ENCODE measurements at regions not wholly inside any gene's neighbourhood (a gene's known extent, or its start where the extent isn't known, plus 50 kb on each side); places are given as distances from the start of the nearest gene placed in this dataset.

GRCh38 chr3:72309661-72310418 is 524.9 kb upstream of the PROK2 start (continued):
- TF ChIP-seq IRF3 (IDR thresholded peaks at IDR 0.05; ENCODE audit: low read depth, low read length): no peak
- TF ChIP-seq TAF1 (IDR thresholded peaks at IDR 0.05; ENCODE audit: borderline replicate concordance, low read depth, low read length): no peak
- TF ChIP-seq NRF1 (IDR thresholded peaks at IDR 0.05; ENCODE audit: low read depth, low read length): no peak
- TF ChIP-seq POLR2AphosphoS5 (IDR thresholded peaks at IDR 0.05; ENCODE audit: low read depth, low read length): no peak
- TF ChIP-seq GATA2 (CRISPR knock-in tag; IDR thresholded peaks at IDR 0.05): no peak
- no peak for TF ChIP-seq EP300 (IDR thresholded peaks at IDR 0.05; ENCODE audit: borderline replicate concordance in 1 of 2, low read depth in 1 of 2, low read length in 1 of 2)
- no peak for TF ChIP-seq FOXJ3 (CRISPR knock-in tag; IDR thresholded peaks at IDR 0.05)
- TF ChIP-seq USF1 (IDR thresholded peaks at IDR 0.05; ENCODE audit: borderline replicate concordance, low read depth): no peak
- no peak for TF ChIP-seq RFX5 (IDR thresholded peaks at IDR 0.05; ENCODE audit: low read length)
- no peak for TF ChIP-seq RXRA (IDR thresholded peaks at IDR 0.05; ENCODE audit: borderline replicate concordance, low read depth)
- no peak for TF ChIP-seq MEF2A (IDR thresholded peaks at IDR 0.05; ENCODE audit: borderline replicate concordance, low read depth)

- no peaks in the 10 kb centered on the region for H3K79me2 ChIP-seq (ENCODE audit: insufficient read depth)
- 88% methylated on average over 2 of the region's 2 CpGs for WGBS (ENCODE audit: low lambda C conversion rate)
- H3K9ac ChIP-seq: no peak overlapping the region
- no peak overlapping the region for H3K4me2 ChIP-seq
- H3K9me3 ChIP-seq: no peaks in the 10 kb centered on the region
- no peak overlapping the region for H2AFZ ChIP-seq (ENCODE audit: low read depth)
- no peak overlapping the region for H3K27ac ChIP-seq (ENCODE audit: low read depth in 2 of 2, low read length in 1 of 2)
- no peak for DNase-seq
- TF ChIP-seq TCF12 (IDR thresholded peaks at IDR 0.05): no peak
- TF ChIP-seq CTCF (IDR thresholded peaks at IDR 0.05): no peak
- TF ChIP-seq NRF1 (IDR thresholded peaks at IDR 0.05; ENCODE audit: low read depth, low read length): no peak
- H3K9me2 ChIP-seq: no peaks in the 10 kb centered on the region
- peaks cover 4 to 45% of the 10 kb centered on the region in 2 experiments; a peak in 2 of 4 replicates for H3K4me1 ChIP-seq (ENCODE audit: control insufficient read depth in 1 of 2, insufficient read depth in 2 of 2, low read depth in 1 of 2, low read length in 1 of 2)
- CTCF ChIA-PET: interaction anchor here (0.9 to 1.5 kb wide), 4 partner anchors 9 to 513 kb away, joined by 3 read pairs; no protein-coding TSS in a partner anchor
- POLR2A ChIA-PET: no interaction called here
- H3K36me3 ChIP-seq (replicated peaks in 1 of 2; ENCODE audit: control insufficient read depth in 1 of 2, insufficient read depth in 2 of 2, low read length in 1 of 2): no peaks in the 10 kb centered on the region
- H3K4me3 ChIP-seq (ENCODE audit: low read depth in 2 of 2, low read length in 1 of 2): no peak overlapping the region
- no peaks in the 10 kb centered on the region for H4K20me1 ChIP-seq (ENCODE audit: insufficient read depth)
- H3F3A ChIP-seq (replicated peaks; ENCODE audit: insufficient read depth): no peaks in the 10 kb centered on the region
- H3K27me3 ChIP-seq (ENCODE audit: insufficient read depth): no peaks in the 10 kb centered on the region; the same call in 1 of the 2 replicates
These were observed 523.7 kb upstream of the PROK2 start for GRCh38 chr3:72308641-72309040.
